ENCODE measurements at regions not wholly inside any gene's neighbourhood (a gene's known extent, or its start where the extent isn't known, plus 50 kb on each side); places are given as distances from the start of the nearest gene placed in this dataset.

DNA sequence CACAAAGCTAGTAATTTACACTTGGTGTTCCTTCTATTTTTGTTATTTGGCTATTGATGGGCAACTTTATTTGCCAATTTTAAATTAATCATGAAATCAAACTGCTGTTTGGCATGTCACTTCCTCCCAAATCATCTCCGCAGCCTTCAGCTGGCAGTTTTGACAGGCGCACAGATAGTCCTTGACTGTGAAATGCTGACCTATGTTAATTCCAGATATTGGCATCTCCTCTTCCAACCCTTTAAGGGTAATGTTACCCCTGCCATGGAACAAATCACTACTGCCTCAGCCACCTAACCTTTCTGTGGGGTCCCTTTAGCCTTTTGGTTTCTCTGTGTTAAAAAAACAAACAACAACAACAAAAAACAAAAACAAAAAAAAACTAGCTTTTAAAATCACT is 182.4 kb upstream of the TANK start:
- TF ChIP-seq, protein P1, sequence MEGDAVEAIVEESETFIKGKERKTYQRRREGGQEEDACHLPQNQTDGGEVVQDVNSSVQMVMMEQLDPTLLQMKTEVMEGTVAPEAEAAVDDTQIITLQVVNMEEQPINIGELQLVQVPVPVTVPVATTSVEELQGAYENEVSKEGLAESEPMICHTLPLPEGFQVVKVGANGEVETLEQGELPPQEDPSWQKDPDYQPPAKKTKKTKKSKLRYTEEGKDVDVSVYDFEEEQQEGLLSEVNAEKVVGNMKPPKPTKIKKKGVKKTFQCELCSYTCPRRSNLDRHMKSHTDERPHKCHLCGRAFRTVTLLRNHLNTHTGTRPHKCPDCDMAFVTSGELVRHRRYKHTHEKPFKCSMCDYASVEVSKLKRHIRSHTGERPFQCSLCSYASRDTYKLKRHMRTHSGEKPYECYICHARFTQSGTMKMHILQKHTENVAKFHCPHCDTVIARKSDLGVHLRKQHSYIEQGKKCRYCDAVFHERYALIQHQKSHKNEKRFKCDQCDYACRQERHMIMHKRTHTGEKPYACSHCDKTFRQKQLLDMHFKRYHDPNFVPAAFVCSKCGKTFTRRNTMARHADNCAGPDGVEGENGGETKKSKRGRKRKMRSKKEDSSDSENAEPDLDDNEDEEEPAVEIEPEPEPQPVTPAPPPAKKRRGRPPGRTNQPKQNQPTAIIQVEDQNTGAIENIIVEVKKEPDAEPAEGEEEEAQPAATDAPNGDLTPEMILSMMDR (conservative IDR thresholded peaks at IDR 0.05; ENCODE audit: low read depth, low read length) = no peak
- no peak for TF ChIP-seq EZH2 (IDR thresholded peaks at IDR 0.05; ENCODE audit: borderline replicate concordance, low read depth, low read length, poor library complexity, severe bottlenecking)
